HG03571 (cell line): ENCODE measurements at regions not wholly inside any gene's neighbourhood (a gene's known extent, or its start where the extent isn't known, plus 50 kb on each side); places are given as distances from the start of the nearest gene placed in this dataset.
"Not testable (repeated sequence)": the region's sequence is repeated elsewhere in the genome, so short reads cannot be mapped to it uniquely, and the experiment has no call there.

Experiments used
- ATAC-seq: cut with Tn5 transposase; IDR thresholded peaks from one replicate; pipeline ENCODE4 v1.9.1; 2021; ENCODE audit not compliant: unreplicated experiment

DNA sequence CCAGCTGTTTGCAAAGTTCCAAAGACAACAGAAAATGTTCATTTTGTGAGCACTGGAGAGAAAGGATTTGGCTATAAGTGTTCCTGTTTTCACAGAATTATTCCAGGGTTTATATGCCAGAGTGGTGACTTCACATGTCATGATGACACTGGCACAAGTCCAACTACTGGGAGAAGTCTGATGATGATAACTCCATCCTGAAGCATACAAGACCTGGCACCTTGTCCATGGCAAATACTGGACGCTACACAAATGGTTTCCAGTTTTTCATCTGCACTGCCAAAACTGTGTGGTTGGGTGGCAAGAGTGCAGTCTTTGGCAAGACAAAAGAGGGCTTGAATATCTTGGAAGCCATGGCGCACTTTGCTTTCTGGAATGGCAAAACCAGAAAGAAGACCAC, 385.0 kb downstream of the CDH11 start:
- no peak for ATAC-seq

DNA sequence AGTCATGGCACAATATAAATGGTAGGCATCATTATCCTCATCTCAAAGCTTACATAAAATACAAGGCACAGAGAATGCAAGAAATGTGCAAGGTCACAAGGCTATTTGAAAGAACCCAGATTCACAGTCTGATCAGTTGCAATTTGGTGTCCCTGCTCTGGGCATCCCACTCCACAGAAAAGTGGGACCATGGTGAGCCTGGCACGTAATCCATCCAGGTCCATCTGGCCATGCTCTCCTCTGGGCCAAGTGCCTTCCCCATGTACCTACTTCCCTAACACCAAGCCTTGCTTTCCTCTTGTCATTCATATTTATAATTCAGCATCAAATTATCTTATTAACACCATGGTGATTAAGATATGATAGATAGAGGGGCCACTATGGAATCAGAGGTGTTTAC, 390.0 kb downstream of the CDH11 start:
- ATAC-seq: no peak

DNA sequence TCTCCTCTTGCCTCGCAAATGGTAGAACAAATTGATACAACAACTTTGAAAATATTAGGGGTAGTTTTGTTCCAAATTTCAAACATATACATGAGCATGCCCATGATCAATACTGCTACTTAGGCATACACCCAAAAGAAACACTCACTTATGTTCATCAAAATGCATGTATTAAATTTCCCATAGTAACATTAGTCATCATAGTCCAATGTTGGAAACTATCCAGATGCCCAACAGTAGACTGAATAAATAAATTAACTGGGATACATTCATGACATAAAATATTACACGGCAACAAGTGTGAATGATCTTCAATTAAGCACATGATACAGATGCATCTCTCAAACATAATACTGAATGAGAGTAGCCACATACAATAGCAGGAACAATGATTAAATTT, 391.6 kb downstream of the CDH11 start:
- ATAC-seq: no peak

DNA sequence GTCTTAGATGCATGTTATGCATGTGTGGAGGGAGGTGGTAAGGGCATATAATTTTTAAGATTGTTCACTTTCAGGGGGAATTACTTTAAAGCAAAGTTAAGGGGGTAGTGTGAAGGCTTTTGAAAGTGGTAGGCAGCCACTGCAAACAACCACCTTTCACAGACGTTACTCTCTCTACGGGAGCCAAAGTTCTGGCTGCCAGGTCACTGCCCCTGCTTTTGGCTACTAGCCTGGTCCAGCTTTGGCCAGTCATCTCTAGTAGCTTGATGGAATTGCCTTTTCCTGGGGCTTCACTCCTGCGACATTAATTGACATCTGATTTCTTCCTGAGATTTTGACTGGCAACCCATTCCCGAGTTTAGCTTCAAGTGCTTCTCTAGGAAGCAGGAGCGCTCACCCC, 397.5 kb downstream of the CDH11 start:
- ATAC-seq: no peak

DNA sequence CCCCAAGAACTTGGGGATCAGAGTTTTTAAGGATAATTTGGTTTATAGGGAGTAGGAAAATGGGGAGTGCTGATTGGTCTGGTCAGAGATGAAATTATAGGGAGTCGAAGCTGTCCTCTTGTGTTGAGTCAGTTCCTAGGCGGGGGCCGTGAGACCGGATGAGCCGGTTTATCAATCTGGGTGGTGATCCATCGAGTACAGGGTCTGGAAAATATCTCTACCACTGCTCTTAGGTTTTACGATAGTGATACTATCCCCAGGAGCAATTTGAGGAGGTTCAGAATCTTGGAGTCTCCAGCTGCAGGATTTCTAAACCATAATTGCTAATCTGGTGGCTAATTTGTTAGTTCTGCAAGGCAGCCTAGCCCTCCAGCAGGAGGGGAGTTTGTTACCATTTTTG, 403.4 kb downstream of the CDH11 start:
- ATAC-seq: no peak

DNA sequence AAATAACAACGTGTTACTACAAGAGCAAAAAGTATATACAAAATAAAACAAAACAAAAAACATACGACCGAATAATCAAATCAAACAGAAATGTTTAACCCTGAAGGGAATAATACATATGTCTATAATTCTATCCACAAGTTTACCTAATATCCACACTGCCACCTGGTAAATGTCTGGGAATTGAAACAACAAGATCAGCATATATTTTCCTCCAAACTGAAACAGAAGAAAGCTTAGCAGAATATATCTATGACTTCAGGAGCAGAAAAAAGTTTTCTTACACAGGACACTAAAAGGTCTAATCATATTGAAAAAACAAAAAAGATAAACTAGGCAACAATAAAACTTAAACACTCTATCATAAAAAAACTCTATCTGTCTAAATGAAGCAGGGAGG, 404.0 kb downstream of the CDH11 start:
- ATAC-seq: no peak

DNA sequence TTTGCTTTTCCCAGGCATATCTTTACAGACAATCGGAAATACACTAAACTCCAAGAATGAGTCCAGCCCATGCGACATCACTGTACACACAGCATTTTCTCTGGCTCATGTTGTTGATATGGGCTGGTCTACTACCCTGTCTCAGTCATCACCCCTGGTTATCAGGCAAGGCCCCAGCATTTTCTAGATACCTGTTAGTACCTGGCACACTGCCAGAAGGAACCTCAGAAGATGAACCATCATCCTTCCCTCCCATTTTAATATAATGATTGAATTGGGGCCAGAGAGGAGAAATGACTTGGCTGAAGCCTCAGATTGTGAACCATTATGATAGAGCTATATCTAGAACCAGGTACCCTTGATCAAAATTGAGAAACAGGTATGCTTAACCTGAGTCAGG, 406.2 kb downstream of the CDH11 start:
- no peak for ATAC-seq

DNA sequence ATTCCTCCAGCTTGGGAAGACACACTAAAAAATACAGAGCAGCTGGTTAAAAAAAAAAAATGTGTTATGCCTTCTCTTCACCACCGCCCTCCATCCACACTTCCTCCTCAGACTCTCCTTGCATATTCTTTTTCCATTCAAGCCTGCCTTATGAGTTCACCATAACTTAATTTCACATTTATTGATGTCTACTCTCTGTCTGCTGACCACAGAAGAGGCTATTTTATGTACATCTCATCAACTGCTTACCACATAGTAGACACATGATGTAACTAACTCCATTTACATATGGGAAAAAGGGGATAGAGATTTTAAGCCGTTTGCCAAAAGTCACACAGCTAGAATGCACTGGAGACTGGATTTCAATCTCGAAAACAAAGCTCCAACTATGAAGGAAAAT, 409.8 kb downstream of the CDH11 start:
- ATAC-seq: no peak

DNA sequence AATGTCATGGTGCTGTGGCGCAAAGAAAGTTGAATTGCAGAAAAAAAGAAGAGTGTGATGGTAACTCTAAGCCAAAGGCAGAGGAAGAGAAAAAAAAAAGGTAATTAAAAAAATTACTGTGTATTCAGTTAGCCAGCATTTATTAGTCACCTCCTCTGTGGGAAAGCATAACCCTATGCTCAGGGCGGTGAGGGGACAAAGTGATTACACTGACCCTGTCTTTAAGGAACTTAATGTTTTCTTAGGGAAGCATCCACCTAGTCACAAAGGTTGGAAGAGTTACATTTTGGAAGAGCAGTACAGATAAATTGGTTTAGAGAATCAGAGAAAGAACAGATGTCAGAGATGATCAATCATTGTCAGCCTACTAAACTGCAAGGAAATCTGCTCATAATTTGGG, 410.3 kb downstream of the CDH11 start:
- ATAC-seq: no peak

DNA sequence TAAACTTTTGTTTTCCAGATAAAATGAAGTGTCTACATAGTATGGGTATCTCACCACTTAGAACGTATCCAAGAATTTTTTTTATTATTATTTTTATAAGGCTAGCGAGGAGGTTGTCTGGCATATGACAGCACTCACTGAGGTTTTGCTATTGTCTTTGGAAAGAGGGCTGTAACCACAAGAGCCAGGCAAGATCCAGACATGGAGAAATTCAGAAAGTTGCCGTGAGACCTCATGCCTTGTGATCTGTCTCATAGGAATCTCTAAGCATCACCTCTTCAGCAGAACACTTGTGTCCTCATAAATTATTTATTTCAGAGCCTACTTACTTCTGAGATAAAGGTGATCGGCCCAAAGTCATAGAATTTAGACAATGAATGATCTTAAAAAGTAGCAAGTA, 410.8 kb downstream of the CDH11 start:
- no peak for ATAC-seq

DNA sequence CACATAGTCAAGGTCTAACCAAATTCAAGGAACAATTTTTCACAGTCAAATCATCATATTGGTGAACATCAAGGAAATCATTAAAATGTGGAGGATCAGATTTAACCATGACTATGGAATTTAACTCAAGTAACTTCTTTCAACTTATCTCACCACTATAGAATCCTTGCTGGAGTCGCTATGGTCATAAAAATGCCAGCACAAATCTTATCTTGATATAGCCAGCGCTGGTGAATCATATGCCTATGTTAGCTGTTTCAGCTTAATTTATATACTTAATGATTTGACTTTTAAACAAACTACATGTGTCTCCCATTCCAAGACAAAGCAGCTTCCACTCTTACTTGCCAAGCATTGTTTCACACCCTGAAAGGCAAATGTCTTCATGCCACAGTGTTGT, 416.4 kb downstream of the CDH11 start:
- no peak for ATAC-seq

DNA sequence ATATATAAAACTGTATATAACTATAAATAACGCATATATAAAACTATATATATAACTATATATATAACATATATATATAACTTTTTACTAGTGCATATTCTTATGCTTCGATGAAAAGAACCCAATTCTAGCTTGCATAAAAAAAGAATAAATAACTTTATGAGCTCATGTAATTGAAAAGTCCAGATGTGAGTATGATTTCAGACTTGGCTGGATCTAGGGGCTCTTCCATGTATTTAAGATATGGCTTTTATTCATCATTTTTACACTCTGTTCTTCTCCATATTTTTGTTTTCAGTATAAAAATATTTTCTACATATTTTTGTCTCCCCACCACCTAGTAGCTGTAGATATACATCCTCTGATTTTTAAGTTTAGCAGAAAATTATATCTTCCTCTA, 417.5 kb downstream of the CDH11 start:
- ATAC-seq: no peak

DNA sequence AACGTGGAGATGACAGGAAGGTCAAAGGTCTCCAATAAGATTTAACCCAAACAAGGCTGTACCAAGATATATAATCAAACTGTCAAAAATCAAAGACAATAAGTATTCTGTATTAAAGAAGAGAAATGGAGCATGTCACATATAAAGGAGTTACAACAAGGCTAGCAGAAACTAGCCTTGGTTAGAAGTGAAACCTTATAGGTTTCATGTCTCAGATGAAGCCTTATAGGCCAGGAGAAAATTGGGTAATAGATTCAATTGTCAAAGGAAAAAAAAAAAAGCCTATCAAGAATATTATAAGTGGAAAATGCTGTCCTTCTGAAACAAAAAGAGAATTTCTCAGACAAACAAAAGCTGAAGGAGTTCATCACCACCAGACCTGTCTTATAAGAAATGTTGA, 419.4 kb downstream of the CDH11 start:
- no peak for ATAC-seq

DNA sequence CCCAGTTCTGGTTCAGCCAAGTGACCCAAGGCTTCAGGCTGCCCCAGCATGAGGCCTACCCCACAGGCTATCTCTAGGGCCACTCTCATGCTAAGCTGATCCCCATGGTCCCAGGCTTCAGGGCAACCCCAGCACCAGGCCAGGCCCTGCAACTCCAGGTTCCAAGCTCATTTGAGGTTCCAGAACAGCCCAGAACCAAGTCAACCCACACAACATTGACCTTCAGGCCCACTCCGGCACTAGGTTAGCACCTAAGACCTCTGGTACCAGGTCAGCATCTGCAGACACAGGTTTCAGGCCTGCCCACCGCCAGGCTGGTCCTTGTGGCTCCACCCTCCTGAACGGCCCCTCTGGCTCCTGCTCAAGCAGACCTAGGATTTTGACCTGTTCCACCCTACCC, 421.2 kb downstream of the CDH11 start:
- ATAC-seq: no peak

DNA sequence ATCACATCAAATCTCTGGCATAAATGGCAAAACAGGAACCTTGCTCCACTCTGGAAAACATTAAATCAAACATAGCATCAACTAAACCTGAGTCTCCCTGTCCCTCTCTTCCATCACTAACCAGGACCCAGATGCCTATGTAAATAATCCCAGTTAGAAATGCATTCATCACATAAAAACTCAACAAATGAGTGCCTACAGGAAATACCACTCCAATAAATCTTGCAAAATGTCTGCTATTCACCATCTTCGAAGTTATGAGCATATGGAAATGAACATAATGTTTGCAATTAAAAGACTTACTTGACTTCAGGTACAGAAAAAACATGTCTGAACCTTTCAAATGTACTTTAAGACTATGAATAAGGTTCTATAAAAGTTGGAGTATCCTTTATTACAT, 425.0 kb downstream of the CDH11 start:
- ATAC-seq: no peak

DNA sequence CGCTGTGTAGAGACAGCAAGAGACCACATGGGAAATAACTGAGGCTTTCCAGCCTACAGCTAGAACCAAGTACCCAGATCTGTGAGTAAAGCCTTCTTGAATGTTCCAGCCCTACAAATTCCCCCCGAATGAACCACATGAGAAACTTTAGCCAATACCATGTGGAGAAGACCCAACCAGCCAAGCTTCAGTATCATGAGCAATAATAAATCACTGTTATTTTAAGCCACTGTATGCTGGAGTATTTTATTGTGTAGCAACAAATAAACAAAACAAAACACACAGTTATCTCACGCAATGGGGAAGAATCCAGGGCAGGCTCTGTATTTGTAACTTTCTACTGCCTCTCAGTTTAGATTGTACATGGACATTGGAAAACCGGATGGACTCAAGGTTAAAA, 426.2 kb downstream of the CDH11 start:
- no peak for ATAC-seq

DNA sequence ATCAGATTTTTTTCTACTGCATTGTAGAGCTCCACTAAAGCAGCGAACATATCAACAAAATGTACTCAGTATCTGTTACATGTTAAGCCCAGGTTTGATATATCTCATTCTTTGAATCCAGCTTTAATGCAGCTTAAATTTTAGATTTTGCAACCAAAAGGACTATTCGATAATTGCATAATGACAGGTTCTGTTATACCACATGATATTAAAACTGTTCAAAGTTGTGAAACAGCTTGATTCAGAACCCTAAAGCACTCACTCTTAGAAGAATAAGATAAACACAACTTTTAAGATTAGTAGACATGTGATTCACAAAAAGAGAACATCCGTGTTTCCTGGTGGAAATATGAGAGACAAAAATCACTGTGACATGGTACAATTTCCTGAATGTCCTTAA, 427.9 kb downstream of the CDH11 start:
- ATAC-seq: no peak

DNA sequence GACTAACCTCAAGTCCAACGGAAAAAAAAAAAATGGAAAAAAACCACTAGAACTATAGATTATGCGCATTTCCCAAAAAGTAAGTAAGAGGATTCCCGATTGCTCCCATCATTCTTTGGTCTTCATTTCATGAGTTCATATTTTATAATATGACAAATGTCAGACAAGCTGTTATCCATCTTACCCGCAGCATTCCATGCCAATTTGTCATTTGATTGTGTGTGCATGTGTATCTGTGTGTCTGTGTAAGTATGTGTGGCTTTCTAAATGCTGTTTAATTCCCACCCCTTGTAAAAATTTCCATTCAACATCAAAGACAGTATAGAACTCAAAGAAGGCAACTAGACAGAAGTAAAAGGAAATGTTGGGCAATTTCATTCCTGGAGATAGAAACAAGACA, 434.1 kb downstream of the CDH11 start:
- no peak for ATAC-seq

DNA sequence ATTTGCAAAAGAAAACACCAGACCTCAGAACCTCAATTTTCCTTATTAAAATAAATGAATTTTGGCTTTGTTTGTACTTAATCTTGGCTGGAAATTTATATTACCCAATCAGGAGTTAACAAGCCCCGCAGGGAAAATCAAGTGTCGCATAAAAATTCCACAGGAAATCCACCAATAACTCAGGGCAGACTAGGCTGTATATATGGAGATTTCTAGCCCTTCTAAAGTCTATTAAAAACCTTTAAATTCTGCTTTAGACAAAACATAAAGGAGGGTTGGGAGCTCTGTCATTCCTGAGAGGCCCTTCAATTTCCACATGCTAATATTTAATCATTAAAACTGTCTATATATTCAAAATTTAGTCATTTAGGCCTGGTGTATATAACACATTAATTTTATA, 434.7 kb downstream of the CDH11 start:
- no peak for ATAC-seq

DNA sequence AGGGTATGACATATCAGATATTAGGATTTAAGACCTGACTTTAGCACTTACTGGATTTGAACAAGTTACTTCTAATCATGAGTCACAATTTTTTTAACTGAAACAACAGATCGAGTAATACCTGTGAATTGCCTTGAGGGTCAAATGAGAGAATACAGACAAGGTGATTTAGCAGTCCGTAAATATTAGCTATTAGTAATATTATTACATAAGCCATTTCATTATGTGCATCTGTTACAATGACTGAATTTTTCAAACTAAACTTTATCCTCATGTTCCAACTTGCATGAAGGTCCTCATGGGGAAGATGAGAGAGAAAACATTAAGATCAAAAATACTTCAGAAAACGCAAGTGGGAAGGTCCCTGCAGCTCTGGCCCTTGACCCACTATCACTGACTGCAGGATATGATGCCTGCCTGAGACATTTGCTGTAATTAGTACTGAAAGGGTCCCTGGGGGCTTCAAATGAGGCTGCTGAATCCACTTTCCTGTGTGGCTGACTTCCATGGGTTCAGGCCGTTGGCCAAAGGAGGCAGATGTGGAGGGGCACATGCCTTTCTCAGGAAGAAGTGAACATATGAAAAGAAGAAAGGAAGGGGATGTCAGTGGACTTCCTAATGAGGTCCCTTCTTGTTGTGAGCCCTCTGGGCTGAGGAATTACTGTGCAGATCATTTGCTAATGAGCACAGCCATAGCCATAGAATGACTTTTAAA, 441.7 kb downstream of the CDH11 start:
- ATAC-seq: no peak

DNA sequence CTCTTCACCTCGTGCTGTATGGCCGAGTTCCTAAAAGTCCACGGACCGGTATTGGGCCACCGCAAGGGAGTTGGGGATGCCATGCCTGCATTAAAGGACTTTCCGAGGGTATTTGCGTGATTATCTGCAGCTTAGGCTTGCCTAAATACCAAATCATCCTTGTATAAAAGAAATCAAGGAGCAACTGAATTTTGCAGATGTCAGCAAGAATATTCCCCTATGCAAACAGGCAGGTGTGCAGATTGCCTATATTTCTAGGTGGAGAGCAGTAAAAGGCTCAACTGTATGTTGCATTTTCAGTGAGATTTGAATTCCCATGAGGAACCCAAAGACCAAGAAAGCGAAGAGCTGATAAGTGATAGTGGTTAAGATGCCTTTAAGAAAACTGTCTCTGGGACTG, 452.3 kb downstream of the CDH11 start:
- no peak for ATAC-seq

DNA sequence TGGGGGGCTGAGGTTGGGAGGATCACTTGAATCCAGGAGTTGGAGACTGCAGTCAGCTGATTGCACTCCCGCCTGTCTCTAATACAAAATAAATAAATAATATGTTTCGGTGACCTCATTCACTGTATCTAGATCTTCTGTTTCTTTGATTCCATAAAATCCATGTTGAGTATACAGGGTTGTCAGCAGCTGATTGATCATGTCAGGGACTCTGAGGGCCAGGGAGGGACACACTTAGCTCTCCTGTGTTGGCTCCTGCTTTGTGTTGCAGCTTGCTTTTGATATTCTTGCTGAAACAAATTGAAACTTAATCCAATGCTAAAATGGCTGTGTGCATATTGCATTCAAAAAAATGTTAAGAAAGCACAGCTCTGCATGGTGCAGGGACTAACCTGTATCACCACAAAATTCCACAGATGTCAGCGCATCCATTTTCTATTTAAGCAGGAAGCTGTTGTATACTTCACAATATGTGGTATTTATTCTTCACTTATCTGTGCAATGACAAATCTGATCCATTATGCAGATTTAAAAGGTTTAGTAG, 454.5 kb downstream of the CDH11 start:
- no peak for ATAC-seq

DNA sequence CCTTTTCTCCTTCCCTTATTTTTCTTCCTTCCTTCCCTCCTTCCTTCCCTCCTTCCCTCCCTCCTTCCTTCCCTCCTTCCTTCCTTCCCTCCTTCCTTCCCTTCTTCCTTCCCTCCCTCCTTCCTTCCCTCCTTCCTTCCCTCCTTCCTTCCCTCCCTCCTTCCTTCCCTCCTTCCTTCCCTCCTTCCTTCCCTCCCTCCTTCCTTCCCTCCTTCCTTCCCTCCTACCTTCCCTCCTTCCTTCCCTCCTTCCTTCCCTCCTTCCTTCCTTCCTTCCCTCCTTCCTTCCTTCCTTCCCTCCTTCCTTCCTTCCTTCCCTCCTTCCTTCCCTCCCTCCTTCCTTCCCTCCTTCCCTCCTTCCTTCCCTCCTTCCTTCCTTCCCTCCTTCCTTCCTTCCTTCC, 459.6 kb downstream of the CDH11 start:
- ATAC-seq: not testable (repeated sequence)
